GM23338 (cell line): ENCODE measurements at regions not wholly inside any gene's neighbourhood (a gene's known extent, or its start where the extent isn't known, plus 50 kb on each side); places are given as distances from the start of the nearest gene placed in this dataset.

ENCODE experiments used
- ATAC-seq: fragments of 200-7000 bp; cut with Tn5 transposase; 3 replicates; pipeline ENCODE4 v1.9.1; 2020
- DNase-seq: peaks from one replicate; pipeline ENCODE4 v3.0.0-alpha.2; 2015; ENCODE audit warnings: low spot score
- H2AFZ ChIP-seq: fragments of 200-600 bp; sonication (generic); 2 replicates; pipeline ENCODE4 v1.8.0; 2016; ENCODE audit warnings: antibody characterized with exemption, mild to moderate bottlenecking, moderate library complexity
- H3F3A ChIP-seq: fragments of 200-600 bp; sonication (generic); replicated peaks from 2 replicates; pipeline ENCODE4 v1.8.0; 2017; ENCODE audit warnings: antibody characterized with exemption, mixed run types, low read depth
- H3K27ac ChIP-seq: fragments of 200-600 bp; sonication (generic); 2 replicates; pipeline ENCODE4 v1.6.1; 2016; ENCODE audit warnings: low read depth
- H3K27me3 ChIP-seq: fragments of 200-600 bp; sonication (generic); 2 replicates; pipeline ENCODE4 v1.8.0; 2016; ENCODE audit warnings: mild to moderate bottlenecking, mixed run types, moderate library complexity; ENCODE audit not compliant: insufficient read depth
- H3K36me3 ChIP-seq: fragments of 200-600 bp; sonication (generic); 2 replicates; pipeline ENCODE4 v1.8.0; 2016; ENCODE audit warnings: mild to moderate bottlenecking; ENCODE audit not compliant: insufficient read depth
- H3K4me1 ChIP-seq: fragments of 200-600 bp; sonication (generic); 2 replicates; pipeline ENCODE4 v1.8.0; 2016; ENCODE audit warnings: mild to moderate bottlenecking, moderate library complexity; ENCODE audit not compliant: insufficient read depth
- H3K4me2 ChIP-seq: fragments of 200-600 bp; sonication (generic); 2 replicates; pipeline ENCODE4 v1.7.1; 2017; ENCODE audit warnings: mixed run types
- H3K4me3 ChIP-seq: fragments of 200-600 bp; sonication (generic); 2 replicates; pipeline ENCODE4 v1.6.1; 2016; ENCODE audit warnings: mixed run types
- H3K79me2 ChIP-seq: fragments of 200-600 bp; sonication (generic); replicated peaks from 2 replicates; pipeline ENCODE4 v1.8.0; 2017; ENCODE audit warnings: mild to moderate bottlenecking; ENCODE audit not compliant: insufficient read depth
- H3K9me2 ChIP-seq: fragments of 200-600 bp; sonication (generic); 2 replicates; pipeline ENCODE4 v1.8.0; 2017; ENCODE audit not compliant: insufficient read depth
- H4K20me1 ChIP-seq: fragments of 200-600 bp; sonication (generic); replicated peaks from 2 replicates; pipeline ENCODE4 v1.8.0; 2017; ENCODE audit warnings: mild to moderate bottlenecking; ENCODE audit not compliant: insufficient read depth
- H3K27ac Mint-ChIP-seq: 2 replicates; pipeline ENCODE4 v1.8.0; 2020; ENCODE audit warnings: inconsistent platforms, mild to moderate bottlenecking, moderate library complexity, mixed read lengths
- H3K27me3 Mint-ChIP-seq: 3 replicates; pipeline ENCODE4 v1.8.0; 2022; ENCODE audit warnings: low read depth, mild to moderate bottlenecking, moderate library complexity, mixed read lengths, inconsistent platforms; ENCODE audit not compliant: insufficient read depth, poor library complexity
- H3K36me3 Mint-ChIP-seq: 3 replicates; pipeline ENCODE4 v1.8.0; 2021; ENCODE audit warnings: low read depth, mild to moderate bottlenecking, inconsistent platforms, moderate library complexity, mixed read lengths
- H3K4me1 Mint-ChIP-seq: 3 replicates; pipeline ENCODE4 v1.8.0; 2020; ENCODE audit warnings: mild to moderate bottlenecking, inconsistent platforms, mixed read lengths
- H3K4me3 Mint-ChIP-seq: 3 replicates; pipeline ENCODE4 v1.8.0; 2021; ENCODE audit warnings: moderate library complexity, mild to moderate bottlenecking, inconsistent platforms, mixed read lengths
- H3K9me3 Mint-ChIP-seq: 3 replicates; pipeline ENCODE4 v1.8.0; 2020; ENCODE audit warnings: moderate library complexity, mild to moderate bottlenecking, inconsistent platforms, mixed read lengths
- CREB1 ChIP-seq: fragments of 250-450 bp; sonication (Bioruptor Pico); IDR thresholded peaks from 2 replicates; pipeline ENCODE4 v1.5.0; 2020; ENCODE audit warnings: low read depth, mild to moderate bottlenecking, moderate library complexity
- CTCF ChIP-seq, 2 experiments: fragments of 200-600 bp in 1 of 2; sonication (generic) in 1 of 2; conservative IDR thresholded peaks; 2 replicates each; pipeline versions ENCODE4 v1.5.1 to v1.6.1; 2016 to 2017; ENCODE audit warnings: antibody characterized with exemption in 2 of 2, low read depth in 2 of 2, mild to moderate bottlenecking in 2 of 2, moderate library complexity in 1 of 2
- ETS1 ChIP-seq: IDR thresholded peaks from 2 replicates; pipeline ENCODE4 v1.6.1; 2016; ENCODE audit warnings: antibody characterized with exemption
- EZH2 ChIP-seq: fragments of 200-600 bp; sonication (generic); IDR thresholded peaks from one replicate; pipeline ENCODE4 v1.8.0; 2017; ENCODE audit warnings: antibody characterized with exemption, mild to moderate bottlenecking, low read depth; ENCODE audit not compliant: unreplicated experiment
- EZH2phosphoT487 ChIP-seq: fragments of 200-600 bp; sonication (generic); IDR thresholded peaks from one replicate; pipeline ENCODE4 v1.8.1; 2018; ENCODE audit warnings: antibody characterized with exemption; ENCODE audit not compliant: unreplicated experiment
- JUNB ChIP-seq: IDR thresholded peaks from one replicate; pipeline ENCODE4 v1.6.1; 2016; ENCODE audit warnings: antibody characterized with exemption; ENCODE audit not compliant: unreplicated experiment
- NANOG ChIP-seq: IDR thresholded peaks from 2 replicates; pipeline ENCODE4 v1.6.1; 2016; ENCODE audit warnings: antibody characterized with exemption, borderline replicate concordance
- POLR2AphosphoS5 ChIP-seq: IDR thresholded peaks from 2 replicates; pipeline ENCODE4 v1.6.1; 2016; ENCODE audit warnings: antibody characterized with exemption, low read depth
- REST ChIP-seq: IDR thresholded peaks from one replicate; pipeline ENCODE4 v1.6.1; 2018; ENCODE audit warnings: antibody characterized with exemption; ENCODE audit not compliant: unreplicated experiment
- STAT1 ChIP-seq: IDR thresholded peaks from one replicate; pipeline ENCODE4 v1.6.1; 2016; ENCODE audit warnings: antibody characterized with exemption; ENCODE audit not compliant: unreplicated experiment
- ZNF114 ChIP-seq: fragments of 250-450 bp; sonication (Bioruptor Pico); IDR thresholded peaks from 2 replicates; pipeline ENCODE4 v1.5.0; 2020; ENCODE audit warnings: mild to moderate bottlenecking, moderate library complexity
- ZNF331 ChIP-seq: fragments of 250-450 bp; sonication (Bioruptor Pico); IDR thresholded peaks from 2 replicates; pipeline ENCODE4 v1.5.0; 2020; ENCODE audit warnings: low read depth, mild to moderate bottlenecking, moderate library complexity
- ZNF462 ChIP-seq: fragments of 250-450 bp; sonication (Bioruptor Pico); IDR thresholded peaks from 2 replicates; pipeline ENCODE4 v1.5.0; 2020; ENCODE audit warnings: mild to moderate bottlenecking, moderate library complexity

- Mint-ChIP-seq H3K36me3 (no peaks in the 10 kb centered on the region; the same call in 2 of the 3 replicates), H3K27me3 (peaks cover 2% of the 10 kb centered on the region)
- no peak for ATAC-seq
These were observed 276.9 kb upstream of the WWC1 start for GRCh38 chr5:168014433-168015123.

More at GRCh38 chr5:168014433-168015123, 276.9 kb upstream of the WWC1 start:
- no peak for DNase-seq
- H3K4me1 ChIP-seq = no peaks in the 10 kb centered on the region
- no peaks in the 10 kb centered on the region for H4K20me1 ChIP-seq
- H3K27ac ChIP-seq = no peak overlapping the region
- no peak overlapping the region for H3K4me3 ChIP-seq
- no peaks in the 10 kb centered on the region for H3K27me3 ChIP-seq
- Mint-ChIP-seq H3K9me3 (no peaks in the 10 kb centered on the region), H3K4me3 (no peak overlapping the region), H3K4me1 (peaks cover 9% of the 10 kb centered on the region; the same call in 2 of the 3 replicates), H3K27ac (no peak overlapping the region)
- H3K4me2 ChIP-seq = no peak overlapping the region
- H3F3A ChIP-seq = no peaks in the 10 kb centered on the region
- no peaks in the 10 kb centered on the region for H3K79me2 ChIP-seq
- TF ChIP-seq POLR2AphosphoS5 = no peak
- TF ChIP-seq CTCF (conservative IDR thresholded peaks at IDR 0.05; ENCODE audit: low read depth in 2 of 2) = no peak
- no peak for TF ChIP-seq EZH2
- no peak for TF ChIP-seq NANOG
- no peak for TF ChIP-seq REST
- TF ChIP-seq JUNB = no peak
- no peak for TF ChIP-seq CREB1 (CRISPR knock-in tag)
- no peak for TF ChIP-seq ETS1
- no peak for TF ChIP-seq ZNF331 (CRISPR knock-in tag)
- TF ChIP-seq ZNF114 = no peak
- no peak for TF ChIP-seq EZH2phosphoT487
- TF ChIP-seq ZNF462 (CRISPR knock-in tag) = no peak
- no peak for TF ChIP-seq STAT1
- H3K9me2 ChIP-seq = no peaks in the 10 kb centered on the region
- H2AFZ ChIP-seq = no peak overlapping the region; the same call in 1 of the 2 replicates
- no peaks in the 10 kb centered on the region for H3K36me3 ChIP-seq
